ENCODE measurements at regions not wholly inside any gene's neighbourhood (a gene's known extent, or its start where the extent isn't known, plus 50 kb on each side); places are given as distances from the start of the nearest gene placed in this dataset.

DNA sequence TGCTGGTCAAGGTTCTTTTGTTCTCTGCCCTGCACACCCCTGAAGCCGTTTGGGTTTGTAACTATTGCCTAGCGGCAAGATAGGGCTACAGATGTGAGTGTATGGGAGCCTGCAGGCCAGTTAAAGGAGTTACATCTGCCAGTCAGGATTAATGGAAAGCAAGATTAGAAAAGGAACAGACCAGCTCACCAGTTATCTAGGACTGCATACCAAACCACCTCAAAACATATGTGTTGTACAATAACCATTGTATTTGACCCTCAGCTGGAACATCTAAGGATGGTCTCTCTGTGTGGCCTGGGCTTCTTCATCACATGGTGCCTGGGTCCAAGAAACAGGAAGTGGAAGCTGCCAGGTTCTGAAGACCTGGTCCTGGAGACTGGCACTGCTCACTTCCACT is 52.5 kb upstream of the FBXO28 start:
- H3K27ac ChIP-seq: no peak overlapping the region
- H3K4me1 ChIP-seq: peaks cover 0 to 11% (median 0%) of the 10 kb centered on the region in 4 donors
- peaks cover 0 to 2% (median 0%) of the 10 kb centered on the region in 4 donors for H3K9me3 ChIP-seq
- no peak for DNase-seq
- H3K27me3 ChIP-seq: no peaks in the 10 kb centered on the region
- TF ChIP-seq POLR2A (IDR thresholded peaks at IDR 0.05) (no peak), CTCF (IDR thresholded peaks at IDR 0.05) (no peak)
- no peaks in the 10 kb centered on the region for H3K36me3 ChIP-seq
- no peak overlapping the region for H3K4me3 ChIP-seq

DNA sequence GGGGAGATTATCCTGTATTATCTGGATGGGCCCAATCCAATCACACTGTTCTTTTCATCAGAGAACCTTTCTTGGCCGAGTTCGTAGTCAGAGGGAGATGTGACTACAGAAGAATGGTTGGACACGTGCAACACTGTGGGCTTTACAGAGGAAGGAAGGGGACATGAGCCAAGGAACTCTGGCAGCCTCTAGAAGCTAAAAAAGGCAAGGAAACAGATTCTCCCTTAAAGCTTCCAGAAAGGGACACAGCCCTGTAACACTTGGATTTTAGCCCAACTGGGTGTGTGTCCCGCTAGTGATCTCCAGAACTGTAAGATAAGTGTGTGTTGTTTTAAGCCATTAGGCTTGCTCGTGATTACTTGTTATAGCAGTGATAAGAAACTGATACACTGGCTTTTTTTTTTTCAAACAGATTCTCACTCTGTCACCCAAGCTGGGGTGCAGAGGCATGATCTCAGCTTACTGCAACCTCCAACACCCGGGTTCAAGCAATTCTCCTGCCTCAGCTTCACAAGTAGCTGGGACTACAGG is 53.9 kb upstream of the FBXO28 start:
- TF ChIP-seq POLR2A (IDR thresholded peaks at IDR 0.05) (no peak), CTCF (IDR thresholded peaks at IDR 0.05) (no peak)
- peaks cover 0 to 2% (median 0%) of the 10 kb centered on the region in 4 donors for H3K9me3 ChIP-seq
- H3K36me3 ChIP-seq: no peaks in the 10 kb centered on the region
- no peak for DNase-seq
- no peak overlapping the region for H3K27ac ChIP-seq
- peaks cover 0 to 6% (median 0%) of the 10 kb centered on the region in 4 donors for H3K4me1 ChIP-seq
- H3K4me3 ChIP-seq: no peak overlapping the region
- H3K27me3 ChIP-seq: no peaks in the 10 kb centered on the region

DNA sequence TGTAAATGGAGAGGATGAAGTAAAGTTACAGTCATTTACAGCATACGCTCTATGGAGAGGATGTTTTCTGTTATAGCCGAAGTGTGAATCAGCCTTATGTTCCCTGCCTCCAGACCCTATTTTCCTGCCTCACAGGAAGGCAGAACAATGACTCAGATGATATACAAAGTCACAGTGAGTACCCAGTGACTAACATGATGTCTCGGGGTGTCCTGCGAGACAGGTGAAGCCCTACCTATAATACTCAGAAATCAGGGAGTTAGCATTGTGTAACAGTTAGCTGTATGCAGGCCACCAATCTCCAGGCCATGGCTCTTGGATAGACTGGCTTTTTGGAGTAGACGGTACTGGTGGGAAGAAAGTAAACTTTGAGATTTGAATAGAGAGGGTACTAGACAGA is 55.6 kb upstream of the FBXO28 start:
- no peak for DNase-seq
- Histone ChIP-seq H3K4me1 (no peaks in the 10 kb centered on the region), H3K27me3 (no peaks in the 10 kb centered on the region), H3K4me3 (no peak overlapping the region), H3K27ac (no peak overlapping the region), H3K9me3 (peaks cover 0 to 2% (median 0%) of the 10 kb centered on the region in 4 donors), H3K36me3 (no peaks in the 10 kb centered on the region)
- TF ChIP-seq CTCF (IDR thresholded peaks at IDR 0.05) (no peak), POLR2A (IDR thresholded peaks at IDR 0.05) (no peak)

- H3K4me3 ChIP-seq: no peak overlapping the region
- no peak for TF ChIP-seq CTCF (IDR thresholded peaks at IDR 0.05)
- no peak for TF ChIP-seq POLR2A (IDR thresholded peaks at IDR 0.05)
- no peaks in the 10 kb centered on the region for H3K36me3 ChIP-seq
- peaks cover 0 to 2% (median 0%) of the 10 kb centered on the region in 4 donors for H3K9me3 ChIP-seq
- no peaks in the 10 kb centered on the region for H3K27me3 ChIP-seq
- no peak for DNase-seq
- H3K4me1 ChIP-seq: no peaks in the 10 kb centered on the region
- no peak overlapping the region for H3K27ac ChIP-seq
Observed at GRCh38 chr1:224057461-224058199, 56.3 kb upstream of the FBXO28 start.

DNA sequence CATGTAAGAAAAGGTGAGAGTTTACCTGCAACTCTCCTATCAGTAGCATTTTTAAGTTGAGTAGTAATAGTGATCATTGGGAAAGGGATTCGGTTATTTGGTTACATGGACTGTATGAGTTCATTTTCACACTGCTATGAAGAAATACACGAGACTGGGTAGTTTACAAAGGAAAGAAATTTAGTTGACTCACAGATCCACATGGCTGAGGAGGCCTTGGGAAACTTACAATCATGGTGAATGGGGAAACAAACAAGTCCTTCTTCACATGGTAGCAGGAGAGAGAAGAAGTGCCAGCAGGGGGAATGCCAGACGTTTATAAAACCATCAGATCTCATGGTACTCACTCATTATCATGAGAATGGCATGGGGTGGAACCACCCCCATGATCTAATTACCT is 59.3 kb upstream of the FBXO28 start:
- Histone ChIP-seq H3K4me1 (no peaks in the 10 kb centered on the region), H3K36me3 (no peaks in the 10 kb centered on the region), H3K27me3 (no peaks in the 10 kb centered on the region), H3K4me3 (no peak overlapping the region), H3K9me3 (no peaks in the 10 kb centered on the region), H3K27ac (no peak overlapping the region)
- TF ChIP-seq CTCF (IDR thresholded peaks at IDR 0.05) (no peak), POLR2A (IDR thresholded peaks at IDR 0.05) (no peak)
- DNase-seq: no peak

Measured in Peyer's patch (tissue), 4 donors.